Bronchial epithelial cell (primary cell): ENCODE measurements at regions not wholly inside any gene's neighbourhood (a gene's known extent, or its start where the extent isn't known, plus 50 kb on each side); places are given as distances from the start of the nearest gene placed in this dataset.

Source experiments
- DNase-seq: peaks from one replicate; pipeline ENCODE4 v3.0.0-alpha.2; 2010; ENCODE audit warnings: low read depth
- FAIRE-seq: peaks from 2 replicates; lab custom pipeline; 2011; peaks lifted over from hg19 to GRCh38; lab: Jason Lieb, UNC
- H3K27me3 ChIP-seq: 2 replicates; pipeline ENCODE4 v1.5.1; 2011; ENCODE audit warnings: low read length; ENCODE audit not compliant: control insufficient read depth, insufficient read depth
- H3K36me3 ChIP-seq: 2 replicates; pipeline ENCODE4 v1.5.1; 2011; ENCODE audit warnings: low read length; ENCODE audit not compliant: control insufficient read depth, insufficient read depth
- H3K4me3 ChIP-seq: 2 replicates; pipeline ENCODE4 v1.5.1; 2011; ENCODE audit warnings: mild to moderate bottlenecking, low read depth, low read length, control low read depth
- TF ChIP-seq, protein P1 (sequence below): IDR thresholded peaks from 2 replicates; pipeline ENCODE4 v1.5.1; 2011; ENCODE audit warnings: mild to moderate bottlenecking, moderate library complexity, low read length, control low read depth, inconsistent platforms; ENCODE audit not compliant: insufficient read depth, severe bottlenecking

DNA sequence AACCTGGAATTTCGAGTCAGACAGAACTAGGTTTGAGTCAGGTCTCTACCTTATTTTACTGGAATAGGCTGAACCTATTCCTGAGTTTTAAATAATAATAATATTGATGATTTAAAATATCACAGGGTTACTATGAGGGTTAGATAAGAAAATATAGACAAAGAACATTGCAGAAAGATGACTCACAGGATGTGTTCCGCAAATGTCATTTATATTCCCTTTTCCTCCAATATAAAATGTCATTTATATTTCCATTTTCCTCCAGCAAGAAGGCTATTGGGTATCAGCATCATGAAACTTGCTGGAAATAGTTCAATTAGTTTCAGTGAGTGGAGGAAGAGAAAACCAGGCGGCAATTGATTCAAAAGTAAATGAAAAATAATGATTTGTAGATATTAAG lies 163.9 kb upstream of the RASSF8 start:
- H3K4me3 ChIP-seq = no peak overlapping the region
- TF ChIP-seq, protein P1, sequence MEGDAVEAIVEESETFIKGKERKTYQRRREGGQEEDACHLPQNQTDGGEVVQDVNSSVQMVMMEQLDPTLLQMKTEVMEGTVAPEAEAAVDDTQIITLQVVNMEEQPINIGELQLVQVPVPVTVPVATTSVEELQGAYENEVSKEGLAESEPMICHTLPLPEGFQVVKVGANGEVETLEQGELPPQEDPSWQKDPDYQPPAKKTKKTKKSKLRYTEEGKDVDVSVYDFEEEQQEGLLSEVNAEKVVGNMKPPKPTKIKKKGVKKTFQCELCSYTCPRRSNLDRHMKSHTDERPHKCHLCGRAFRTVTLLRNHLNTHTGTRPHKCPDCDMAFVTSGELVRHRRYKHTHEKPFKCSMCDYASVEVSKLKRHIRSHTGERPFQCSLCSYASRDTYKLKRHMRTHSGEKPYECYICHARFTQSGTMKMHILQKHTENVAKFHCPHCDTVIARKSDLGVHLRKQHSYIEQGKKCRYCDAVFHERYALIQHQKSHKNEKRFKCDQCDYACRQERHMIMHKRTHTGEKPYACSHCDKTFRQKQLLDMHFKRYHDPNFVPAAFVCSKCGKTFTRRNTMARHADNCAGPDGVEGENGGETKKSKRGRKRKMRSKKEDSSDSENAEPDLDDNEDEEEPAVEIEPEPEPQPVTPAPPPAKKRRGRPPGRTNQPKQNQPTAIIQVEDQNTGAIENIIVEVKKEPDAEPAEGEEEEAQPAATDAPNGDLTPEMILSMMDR = no peak
- FAIRE-seq (no peak), DNase-seq (no peak)
- H3K27me3 ChIP-seq = no peaks in the 10 kb centered on the region
- no peaks in the 10 kb centered on the region for H3K36me3 ChIP-seq

DNA sequence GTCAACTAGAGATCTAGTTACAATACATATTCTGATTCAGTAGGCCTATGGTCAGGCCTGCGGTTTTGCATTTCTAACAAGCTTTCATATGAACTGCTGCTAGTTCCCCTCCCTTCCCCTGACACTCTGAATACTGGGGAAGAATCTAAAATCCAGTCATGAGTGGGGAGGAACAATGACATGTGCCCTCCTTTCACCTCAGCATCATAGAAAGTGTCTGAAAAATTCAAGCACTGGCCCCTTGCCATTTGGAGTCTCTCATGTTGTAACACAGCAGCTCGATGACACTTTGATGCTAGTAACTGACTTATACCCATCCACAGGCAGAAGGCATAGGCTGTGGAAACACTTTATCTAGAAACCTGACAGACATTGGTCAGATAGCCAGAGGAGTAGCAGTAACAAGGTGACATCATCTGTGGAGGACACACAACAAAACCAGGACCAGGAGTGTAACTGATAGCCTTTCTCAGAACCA lies 161.9 kb upstream of the RASSF8 start:
- FAIRE-seq (no peak), DNase-seq (peak; percentile 47)
- Histone ChIP-seq H3K36me3 (no peaks in the 10 kb centered on the region), H3K4me3 (no peak overlapping the region), H3K27me3 (no peaks in the 10 kb centered on the region)
- TF ChIP-seq, protein P1 = no peak

DNA sequence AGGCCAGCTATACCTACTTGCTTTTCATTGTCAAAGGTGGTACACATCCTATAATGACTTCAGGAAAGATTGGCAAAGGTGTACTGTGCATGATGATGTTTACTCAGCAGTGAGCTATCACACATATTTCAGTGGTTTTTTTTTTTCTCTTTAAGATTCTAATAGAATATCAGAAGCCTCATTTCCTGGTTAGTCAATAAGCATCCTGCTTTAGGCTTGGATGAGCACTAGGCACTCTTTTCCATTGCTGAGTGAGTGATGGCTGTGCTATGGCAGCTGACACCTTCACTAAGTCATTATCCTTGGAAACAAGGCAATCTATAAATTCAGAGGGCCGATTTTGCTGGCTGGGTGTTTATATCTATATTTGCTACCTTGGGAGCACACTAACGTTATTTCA lies 161.1 kb upstream of the RASSF8 start:
- TF ChIP-seq, protein P1 = no peak
- DNase-seq = peak; percentile 75
- H3K36me3 ChIP-seq = no peaks in the 10 kb centered on the region
- FAIRE-seq = no peak
- H3K27me3 ChIP-seq = no peaks in the 10 kb centered on the region
- H3K4me3 ChIP-seq = no peak overlapping the region

DNA sequence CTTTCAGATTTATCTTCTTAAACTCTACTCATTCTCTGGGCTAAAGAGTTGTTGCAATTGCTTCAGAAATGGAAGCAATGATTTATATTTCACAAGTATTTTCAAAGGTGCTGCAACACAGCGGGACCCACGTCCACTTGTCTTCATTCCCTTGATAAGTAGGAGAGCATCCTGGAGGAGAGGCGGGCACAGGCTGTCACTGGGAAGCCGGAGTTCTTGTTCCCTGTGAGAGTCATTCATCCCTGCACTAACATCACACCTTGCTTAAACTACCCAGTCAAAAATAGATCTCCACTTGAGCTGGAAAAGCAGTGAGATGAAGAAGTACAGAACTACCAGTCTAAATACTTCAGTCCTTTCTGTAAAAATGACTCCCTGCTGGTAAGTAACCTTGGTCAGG lies 160.5 kb upstream of the RASSF8 start:
- TF ChIP-seq, protein P1 = no peak
- Histone ChIP-seq H3K36me3 (no peaks in the 10 kb centered on the region), H3K4me3 (no peak overlapping the region), H3K27me3 (no peaks in the 10 kb centered on the region)
- FAIRE-seq (no peak), DNase-seq (no peak)

DNA sequence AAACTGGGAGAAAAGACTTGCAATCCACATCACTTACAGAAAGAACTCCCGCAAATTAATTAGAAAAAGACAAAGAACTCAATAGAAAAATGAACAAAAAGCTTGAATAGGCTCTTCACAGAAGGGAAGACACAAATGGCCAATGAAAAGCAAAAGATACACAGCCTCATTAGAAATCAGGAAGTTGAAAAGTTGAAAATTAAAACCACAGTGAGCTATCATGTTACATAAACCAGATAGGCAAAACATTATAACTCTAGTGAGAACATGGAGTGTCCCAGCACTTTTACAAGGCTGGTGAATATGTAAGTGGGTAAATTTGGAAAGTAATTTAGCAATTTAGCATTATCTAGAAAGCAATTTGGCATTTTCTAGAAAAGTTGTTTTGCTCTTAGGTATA lies 158.4 kb upstream of the RASSF8 start:
- DNase-seq = no peak
- FAIRE-seq = no peak
- TF ChIP-seq, protein P1 = no peak
- Histone ChIP-seq H3K27me3 (no peaks in the 10 kb centered on the region), H3K36me3 (no peaks in the 10 kb centered on the region), H3K4me3 (no peak overlapping the region)

DNA sequence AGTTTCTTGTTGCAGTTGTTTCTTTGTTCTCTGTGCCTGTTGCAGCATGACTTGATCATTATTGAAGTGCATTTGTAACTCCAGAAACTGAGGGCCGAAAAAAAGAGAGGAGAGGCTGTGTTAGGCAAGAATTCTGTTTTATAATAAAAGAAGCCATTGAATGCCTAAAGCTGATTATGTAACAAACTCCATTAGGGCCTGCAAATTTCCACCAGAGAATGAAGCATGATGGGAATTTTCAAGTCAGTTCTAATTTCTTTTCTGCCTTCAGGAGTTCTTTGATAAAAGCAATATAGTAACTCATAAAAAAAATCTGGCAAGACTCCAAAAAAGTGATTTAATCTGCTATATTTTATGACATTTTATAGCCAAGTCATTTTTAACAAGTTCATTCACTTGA lies 156.7 kb upstream of the RASSF8 start:
- no peaks in the 10 kb centered on the region for H3K27me3 ChIP-seq
- DNase-seq = peak; percentile 47
- no peaks in the 10 kb centered on the region for H3K36me3 ChIP-seq
- H3K4me3 ChIP-seq = no peak overlapping the region
- TF ChIP-seq, protein P1 = no peak
- no peak for FAIRE-seq
